ENCODE measurements at regions not wholly inside any gene's neighbourhood (a gene's known extent, or its start where the extent isn't known, plus 50 kb on each side); places are given as distances from the start of the nearest gene placed in this dataset.
"Not testable (repeated sequence)": the region's sequence is repeated elsewhere in the genome, so short reads cannot be mapped to it uniquely, and the experiment has no call there.

GRCh38 chr13:58504202-58504700 lies 872.7 kb downstream of the PCDH17 start:
- DNase-seq (ENCODE audit: low spot score): not testable (repeated sequence)

GRCh38 chr13:58505262-58505920 lies 873.8 kb downstream of the PCDH17 start:
- DNase-seq (ENCODE audit: low spot score): not testable (repeated sequence)

- DNase-seq (ENCODE audit: low spot score): no peak
Observed at GRCh38 chr13:58528351-58528750, 896.8 kb downstream of the PCDH17 start.

GRCh38 chr13:58531614-58532013 lies 900.1 kb downstream of the PCDH17 start:
- no peak for DNase-seq (ENCODE audit: low spot score)

- DNase-seq (ENCODE audit: low spot score): no peak
Observed at GRCh38 chr13:58542530-58542929, 911.0 kb downstream of the PCDH17 start.

- DNase-seq (ENCODE audit: low spot score): no peak
Observed at GRCh38 chr13:58547419-58547818, 915.9 kb downstream of the PCDH17 start.

GRCh38 chr13:58566176-58566575 lies 934.6 kb downstream of the PCDH17 start:
- no peak for DNase-seq (ENCODE audit: low spot score)

- no peak for DNase-seq (ENCODE audit: low spot score)
Observed at GRCh38 chr13:58573743-58574142, 942.2 kb downstream of the PCDH17 start.

GRCh38 chr13:58574791-58575190 lies 943.2 kb downstream of the PCDH17 start:
- DNase-seq (ENCODE audit: low spot score): no peak

- DNase-seq (ENCODE audit: low spot score): no peak
Observed at GRCh38 chr13:58579468-58579867, 947.9 kb downstream of the PCDH17 start.

- DNase-seq (ENCODE audit: low spot score): no peak
Observed at GRCh38 chr13:58583966-58584365, 952.4 kb downstream of the PCDH17 start.

- DNase-seq (ENCODE audit: low spot score): no peak
Observed at GRCh38 chr13:58584610-58585009, 953.1 kb downstream of the PCDH17 start.

- DNase-seq (ENCODE audit: low spot score): peak; percentile 34
Observed at GRCh38 chr13:58587183-58587582, 955.6 kb downstream of the PCDH17 start.

GRCh38 chr13:58592052-58592451 lies 960.5 kb downstream of the PCDH17 start:
- no peak for DNase-seq (ENCODE audit: low spot score)

GRCh38 chr13:58592786-58593185 lies 961.2 kb downstream of the PCDH17 start:
- no peak for DNase-seq (ENCODE audit: low spot score)

- no peak for DNase-seq (ENCODE audit: low spot score)
Observed at GRCh38 chr13:58594747-58595600, 963.4 kb downstream of the PCDH17 start.

GRCh38 chr13:58597552-58597951 lies 966.0 kb downstream of the PCDH17 start:
- no peak for DNase-seq (ENCODE audit: low spot score)

- DNase-seq (ENCODE audit: low spot score): no peak
Observed at GRCh38 chr13:58598241-58598640, 966.7 kb downstream of the PCDH17 start.

GRCh38 chr13:58611117-58611516 lies 979.6 kb downstream of the PCDH17 start:
- no peak for DNase-seq (ENCODE audit: low spot score)

GRCh38 chr13:58617880-58618665 lies 986.5 kb downstream of the PCDH17 start:
- no peak for DNase-seq (ENCODE audit: low spot score)

GRCh38 chr13:58619396-58620113 lies 988.0 kb downstream of the PCDH17 start:
- no peak for DNase-seq (ENCODE audit: low spot score)

- no peak for DNase-seq (ENCODE audit: low spot score)
Observed at GRCh38 chr13:58620176-58620575, 988.6 kb downstream of the PCDH17 start.
